Esophagus muscularis mucosa (tissue), 3 donors: ENCODE measurements at regions not wholly inside any gene's neighbourhood (a gene's known extent, or its start where the extent isn't known, plus 50 kb on each side); places are given as distances from the start of the nearest gene placed in this dataset.

Source experiments
- POLR2AphosphoS5 ChIP-seq, 2 donors: sonication (generic); formaldehyde crosslinking; IDR thresholded peaks; one replicate each; pipeline ENCODE4 v1.6.1; 2017; ENCODE audit warnings: antibody characterized with exemption in 2 of 2
- TF ChIP-seq, protein P1 (sequence below), 3 experiments: fragments of 200-600 bp in 2 of 3; fragments of 450-650 bp in 1 of 3; sonication (generic) in 2 of 3; IDR thresholded peaks; one replicate each; pipeline ENCODE4 v1.5.1; 2017 to 2019; ENCODE audit warnings: antibody characterized with exemption in 3 of 3, mild to moderate bottlenecking in 2 of 3, moderate library complexity in 1 of 3

DNA sequence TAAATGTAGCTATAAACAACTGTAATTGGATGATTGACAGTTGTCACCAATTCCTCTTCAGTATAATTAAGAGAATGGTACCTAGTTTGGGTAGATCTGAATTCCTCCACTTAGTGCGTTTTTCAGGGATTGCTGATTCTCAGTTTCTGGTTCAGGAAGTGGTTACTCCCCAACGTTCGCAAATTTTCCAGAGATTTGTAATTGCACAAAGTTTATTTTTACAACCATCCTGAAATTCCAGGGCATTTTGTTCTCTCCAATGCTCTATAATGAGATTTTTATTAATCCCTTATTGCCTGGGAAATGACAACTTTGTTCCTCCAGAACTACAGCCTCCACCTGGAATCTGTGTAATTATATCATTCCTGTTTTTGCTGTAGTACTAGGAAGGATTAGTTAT, 710.6 kb upstream of the ZEB2 start:
- TF ChIP-seq POLR2AphosphoS5 (IDR thresholded peaks at IDR 0.05), result no peak
- TF ChIP-seq, protein P1, sequence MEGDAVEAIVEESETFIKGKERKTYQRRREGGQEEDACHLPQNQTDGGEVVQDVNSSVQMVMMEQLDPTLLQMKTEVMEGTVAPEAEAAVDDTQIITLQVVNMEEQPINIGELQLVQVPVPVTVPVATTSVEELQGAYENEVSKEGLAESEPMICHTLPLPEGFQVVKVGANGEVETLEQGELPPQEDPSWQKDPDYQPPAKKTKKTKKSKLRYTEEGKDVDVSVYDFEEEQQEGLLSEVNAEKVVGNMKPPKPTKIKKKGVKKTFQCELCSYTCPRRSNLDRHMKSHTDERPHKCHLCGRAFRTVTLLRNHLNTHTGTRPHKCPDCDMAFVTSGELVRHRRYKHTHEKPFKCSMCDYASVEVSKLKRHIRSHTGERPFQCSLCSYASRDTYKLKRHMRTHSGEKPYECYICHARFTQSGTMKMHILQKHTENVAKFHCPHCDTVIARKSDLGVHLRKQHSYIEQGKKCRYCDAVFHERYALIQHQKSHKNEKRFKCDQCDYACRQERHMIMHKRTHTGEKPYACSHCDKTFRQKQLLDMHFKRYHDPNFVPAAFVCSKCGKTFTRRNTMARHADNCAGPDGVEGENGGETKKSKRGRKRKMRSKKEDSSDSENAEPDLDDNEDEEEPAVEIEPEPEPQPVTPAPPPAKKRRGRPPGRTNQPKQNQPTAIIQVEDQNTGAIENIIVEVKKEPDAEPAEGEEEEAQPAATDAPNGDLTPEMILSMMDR (IDR thresholded peaks at IDR 0.05), result no peak
